CD4-positive, alpha-beta T cell (primary cell): ENCODE measurements at regions not wholly inside any gene's neighbourhood (a gene's known extent, or its start where the extent isn't known, plus 50 kb on each side); places are given as distances from the start of the nearest gene placed in this dataset.

Source experiments
- ATAC-seq: fragments of 200-7000 bp; cut with Tn5 transposase; one replicate; pipeline ENCODE4 v1.10.0; 2022; ENCODE audit warnings: mild to moderate bottlenecking; ENCODE audit not compliant: poor library complexity
- CTCF ChIA-PET: fragments of 350-600 bp; sonication (Branson Sonifier 250); formaldehyde crosslinking; loops from one replicate; lab custom pipeline; 2021; ENCODE audit warnings: antibody characterized with exemption, inconsistent platforms; lab: Charles Lee
- POLR2A ChIA-PET: fragments of 350-600 bp; sonication (Branson Sonifier 250); formaldehyde crosslinking; loops from one replicate; lab custom pipeline; 2021; ENCODE audit warnings: antibody characterized with exemption, inconsistent platforms; lab: Charles Lee
- DNase-seq, 14 experiments: peaks; one replicate each; pipeline ENCODE4 v3.0.0-alpha.2; 2013 to 2020; ENCODE audit warnings: mixed read lengths in 2 of 14
- H3K27ac ChIP-seq, 2 donors: one replicate each; pipeline versions ENCODE4 v1.5.1 to v1.7.0; 2013; ENCODE audit warnings: low read length in 2 of 2, low read depth in 1 of 2, mild to moderate bottlenecking in 1 of 2
- H3K27me3 ChIP-seq, 2 experiments: 1 replicate in 1 of 2; 2 replicates in 1 of 2; pipeline versions ENCODE4 v1.6.1 to v1.7.0; 2013; ENCODE audit warnings: low read length in 2 of 2, control low read depth in 1 of 2, mild to moderate bottlenecking in 1 of 2, moderate library complexity in 1 of 2; ENCODE audit not compliant: insufficient read depth in 2 of 2, control insufficient read depth in 1 of 2
- H3K36me3 ChIP-seq: one replicate; pipeline ENCODE4 v1.6.1; 2013; ENCODE audit warnings: low read length, control low read depth; ENCODE audit not compliant: insufficient read depth
- H3K4me1 ChIP-seq: one replicate; pipeline ENCODE4 v1.6.1; 2013; ENCODE audit warnings: low read length, control low read depth; ENCODE audit not compliant: insufficient read depth
- H3K4me3 ChIP-seq: one replicate; pipeline ENCODE4 v1.5.1; 2013; ENCODE audit warnings: mild to moderate bottlenecking, low read length, moderate library complexity
- H3K9me3 ChIP-seq, 2 experiments: 1 replicate in 1 of 2; 2 replicates in 1 of 2; pipeline versions ENCODE4 v1.6.1 to v1.7.0; 2013; ENCODE audit warnings: low read length in 2 of 2, mild to moderate bottlenecking in 2 of 2, control low read depth in 1 of 2, moderate library complexity in 1 of 2; ENCODE audit not compliant: control insufficient read depth in 1 of 2, insufficient read depth in 1 of 2
- H3K27ac Mint-ChIP-seq: one replicate; pipeline ENCODE4 v1.8.0; 2020; ENCODE audit warnings: mixed read lengths
- H3K27me3 Mint-ChIP-seq: one replicate; pipeline ENCODE4 v1.8.0; 2021; ENCODE audit warnings: mixed read lengths
- H3K36me3 Mint-ChIP-seq: one replicate; pipeline ENCODE4 v1.8.0; 2021; ENCODE audit warnings: low read depth, mixed read lengths
- H3K4me1 Mint-ChIP-seq: one replicate; pipeline ENCODE4 v1.8.0; 2021; ENCODE audit warnings: low read depth, mixed read lengths
- H3K4me3 Mint-ChIP-seq: one replicate; pipeline ENCODE4 v1.8.0; 2020; ENCODE audit warnings: mild to moderate bottlenecking, mixed read lengths
- H3K9me3 Mint-ChIP-seq: one replicate; pipeline ENCODE4 v1.8.0; 2020; ENCODE audit warnings: mixed read lengths
- CTCF ChIP-seq: fragments of 200-600 bp; IDR thresholded peaks from one replicate; pipeline ENCODE4 v1.8.0; 2022; ENCODE audit warnings: antibody characterized with exemption, mild to moderate bottlenecking
- intact Hi-C, 2 experiments: fragments of 100-400 bp; cut with DNase I in 1 of 2; cut with micrococcal nuclease in 1 of 2; formaldehyde crosslinking; loops; one replicate each; pipeline versions ENCODE4 v1.15.1 to v1.9.0; 2023 to 2025; cut with DNase I, micrococcal nuclease

GRCh38 chr18:38886235-38886634 is 1320.6 kb upstream of the CELF4 start:
- no peak for ATAC-seq
- Histone ChIP-seq H3K9me3 (no peaks in the 10 kb centered on the region), H3K36me3 (no peaks in the 10 kb centered on the region), H3K4me1 (no peaks in the 10 kb centered on the region), H3K27ac (no peak overlapping the region), H3K4me3 (no peak overlapping the region), H3K27me3 (no peaks in the 10 kb centered on the region)
- Mint-ChIP-seq H3K4me3 (no peak overlapping the region), H3K9me3 (peaks cover 7% of the 10 kb centered on the region), H3K27ac (no peak overlapping the region), H3K4me1 (no peaks in the 10 kb centered on the region), H3K27me3 (no peaks in the 10 kb centered on the region), H3K36me3 (no peaks in the 10 kb centered on the region)
- ChIA-PET CTCF (no interaction called here), POLR2A (no interaction called here)
- no peak for DNase-seq
- no peak for TF ChIP-seq CTCF
- intact Hi-C loops, result no loop called here

GRCh38 chr18:38884050-38884449 is 1318.5 kb upstream of the CELF4 start:
- no peaks in the 10 kb centered on the region for H3K27me3 Mint-ChIP-seq

GRCh38 chr18:38883111-38883510 is 1317.5 kb upstream of the CELF4 start:
- no peaks in the 10 kb centered on the region for H3K9me3 ChIP-seq
- CTCF ChIA-PET, result no interaction called here
- H3K27ac Mint-ChIP-seq, result no peak overlapping the region
- no peaks in the 10 kb centered on the region for H3K4me1 ChIP-seq
- TF ChIP-seq CTCF, result no peak
- H3K27ac ChIP-seq, result no peak overlapping the region
- no peaks in the 10 kb centered on the region for H3K27me3 ChIP-seq
- peaks cover 2% of the 10 kb centered on the region for H3K9me3 Mint-ChIP-seq
- H3K36me3 ChIP-seq, result no peaks in the 10 kb centered on the region
- no peak overlapping the region for H3K4me3 ChIP-seq
- no peak overlapping the region for H3K4me3 Mint-ChIP-seq
- no peaks in the 10 kb centered on the region for H3K4me1 Mint-ChIP-seq
- intact Hi-C loops, result no loop called here
- no peaks in the 10 kb centered on the region for H3K27me3 Mint-ChIP-seq
- no peaks in the 10 kb centered on the region for H3K36me3 Mint-ChIP-seq
- POLR2A ChIA-PET, result no interaction called here
- DNase-seq, result no peak
- ATAC-seq, result no peak

More at GRCh38 chr18:38884050-38884449, 1318.5 kb upstream of the CELF4 start:
- H3K27me3 ChIP-seq, result no peaks in the 10 kb centered on the region
- POLR2A ChIA-PET, result no interaction called here
- no peak overlapping the region for H3K27ac ChIP-seq
- Mint-ChIP-seq H3K4me3 (no peak overlapping the region), H3K36me3 (no peaks in the 10 kb centered on the region), H3K9me3 (peaks cover 7% of the 10 kb centered on the region), H3K27ac (no peak overlapping the region), H3K4me1 (no peaks in the 10 kb centered on the region)
- TF ChIP-seq CTCF, result no peak
- H3K4me3 ChIP-seq, result no peak overlapping the region
- no peaks in the 10 kb centered on the region for H3K36me3 ChIP-seq
- no peaks in the 10 kb centered on the region for H3K4me1 ChIP-seq
- CTCF ChIA-PET, result no interaction called here
- no peak for DNase-seq
- no peak for ATAC-seq
- no peaks in the 10 kb centered on the region for H3K9me3 ChIP-seq
- intact Hi-C loops, result no loop called here
